ENCODE measurements at regions not wholly inside any gene's neighbourhood (a gene's known extent, or its start where the extent isn't known, plus 50 kb on each side); places are given as distances from the start of the nearest gene placed in this dataset.

GRCh38 chr6:164694386-164694785 lies 615.0 kb downstream of the C6orf118 start:
- Histone ChIP-seq H3K27ac (ENCODE audit: insufficient read depth, low read length) (no peak overlapping the region), H3K9ac (ENCODE audit: low read depth, low read length) (no peak overlapping the region), H3K14ac (replicated peaks; ENCODE audit: low read depth, low read length) (no peak overlapping the region), H2AK9ac (replicated peaks; ENCODE audit: low read depth, low read length, poor library complexity) (no peak overlapping the region), H3K18ac (ENCODE audit: low read depth, low read length) (no peak overlapping the region), H4K20me1 (ENCODE audit: insufficient read depth, low read length) (no peaks in the 10 kb centered on the region), H4K91ac (ENCODE audit: insufficient read depth, low read depth, low read length) (no peak overlapping the region), H2BK20ac (ENCODE audit: low read depth, low read length) (no peak overlapping the region), H3K9me1 (ENCODE audit: insufficient read depth, low read length) (no peaks in the 10 kb centered on the region), H3K4ac (ENCODE audit: low read depth, low read length) (no peak overlapping the region), H3K4me3 (ENCODE audit: insufficient read depth, low read depth, low read length) (no peak overlapping the region), H2AFZ (replicated peaks; ENCODE audit: low read length, poor library complexity) (no peak overlapping the region), H3K79me1 (ENCODE audit: low read depth in 1 of 2, low read length in 2 of 2) (no peaks in the 10 kb centered on the region), H3K56ac (ENCODE audit: extremely low read depth, insufficient read depth, low read length) (no peak overlapping the region), H3K27me3 (ENCODE audit: control insufficient read depth, insufficient read depth, low read length) (no peaks in the 10 kb centered on the region), H4K5ac (ENCODE audit: low read depth, low read length) (no peak overlapping the region), H3K36me3 (ENCODE audit: control insufficient read depth, insufficient read depth, low read length) (no peaks in the 10 kb centered on the region), H2BK5ac (ENCODE audit: low read depth, low read length, poor library complexity, severe bottlenecking) (no peak overlapping the region), H3K23ac (ENCODE audit: low read depth, low read length) (no peak overlapping the region), H2BK15ac (ENCODE audit: low read depth, low read length) (no peak overlapping the region), H3K4me2 (ENCODE audit: low read depth, low read length) (no peak overlapping the region), H4K8ac (ENCODE audit: low read depth in 2 of 2, low read length in 2 of 2) (no peak overlapping the region), H2AK5ac (ENCODE audit: low read depth, low read length) (no peak overlapping the region), H3K9me3 (ENCODE audit: control insufficient read depth, insufficient read depth, low read length) (peaks cover 15% of the 10 kb centered on the region; the same call in 1 of the 2 replicates), H2BK120ac (ENCODE audit: low read depth, low read length) (no peak overlapping the region), H3K4me1 (ENCODE audit: control insufficient read depth, insufficient read depth, low read length) (no peaks in the 10 kb centered on the region)
- in situ Hi-C loops (cut with MboI; ENCODE audit: low sequenced_read_pairs): no loop called here
- DNase-seq: no peak
- dilution Hi-C loops (cut with HindIII; ENCODE audit: low sequenced_read_pairs, unreplicated experiment): no loop called here
- ChIA-PET POLR2A (ENCODE audit: unreplicated experiment) (no interaction called here), CTCF (no interaction called here)
- TF ChIP-seq MXI1 (IDR thresholded peaks at IDR 0.05; ENCODE audit: borderline replicate concordance, low read depth, low read length) (no peak), CHD1 (IDR thresholded peaks at IDR 0.05; ENCODE audit: low read depth, low read length) (no peak), SMC3 (IDR thresholded peaks at IDR 0.05; ENCODE audit: low read depth, low read length) (no peak), BHLHE40 (IDR thresholded peaks at IDR 0.05; ENCODE audit: low read depth, low read length) (no peak), CTCF (conservative IDR thresholded peaks at IDR 0.05; ENCODE audit: low read depth, low read length) (no peak), ELK1 (IDR thresholded peaks at IDR 0.05; ENCODE audit: borderline replicate concordance, low read depth, low read length) (no peak), FOS (IDR thresholded peaks at IDR 0.05; ENCODE audit: low read depth, low read length) (no peak)
- 71% methylated on average over 1 of the region's 3 CpGs; no CpG with 5 or more reads in 1 of the 2 experiments for WGBS, 2 experiments (ENCODE audit: extremely low coverage in 2 of 2, insufficient read length in 1 of 2)
- intact Hi-C loops (cut with micrococcal nuclease): no loop called here
- ATAC-seq (ENCODE audit: low read depth): no peak
- no TSS peak for BruUV-seq (replicated peaks)

Data from IMR-90 (cell line).